GM12874 (cell line): ENCODE measurements at regions not wholly inside any gene's neighbourhood (a gene's known extent, or its start where the extent isn't known, plus 50 kb on each side); places are given as distances from the start of the nearest gene placed in this dataset.

Source experiments
- CTCF ChIP-seq: IDR thresholded peaks from 2 replicates; pipeline ENCODE4 v1.5.1; 2011; ENCODE audit warnings: low read depth, mild to moderate bottlenecking, control low read depth, low read length, moderate library complexity; ENCODE audit not compliant: insufficient read depth

- TF ChIP-seq CTCF, result no peak
These were observed 632.6 kb upstream of the ARGLU1 start for GRCh38 chr13:107200491-107200890.

GRCh38 chr13:107192289-107192688 lies 624.4 kb upstream of the ARGLU1 start:
- no peak for TF ChIP-seq CTCF

GRCh38 chr13:107190065-107190464 lies 622.1 kb upstream of the ARGLU1 start:
- TF ChIP-seq CTCF, result no peak

- no peak for TF ChIP-seq CTCF
These were observed 618.0 kb upstream of the ARGLU1 start for GRCh38 chr13:107185889-107186288.

- TF ChIP-seq CTCF, result no peak
These were observed 602.5 kb upstream of the ARGLU1 start for GRCh38 chr13:107170270-107170931.

GRCh38 chr13:107157271-107157670 lies 589.3 kb upstream of the ARGLU1 start:
- TF ChIP-seq CTCF, result no peak

- TF ChIP-seq CTCF, result no peak
These were observed 576.5 kb upstream of the ARGLU1 start for GRCh38 chr13:107144432-107144831.
